Muscle of arm (tissue), 1 donor: ENCODE measurements at regions not wholly inside any gene's neighbourhood (a gene's known extent, or its start where the extent isn't known, plus 50 kb on each side); places are given as distances from the start of the nearest gene placed in this dataset.

ENCODE experiments used
- DNase-seq: peaks from one replicate; pipeline ENCODE4 v3.0.0-alpha.2; 2013

GRCh38 chr12:58988643-58989344 lies 68.5 kb upstream of the LRIG3 start:
- no peak for DNase-seq

- no peak for DNase-seq
These were observed 61.7 kb upstream of the LRIG3 start for GRCh38 chr12:58981961-58982360.

GRCh38 chr12:58980768-58981167 lies 60.5 kb upstream of the LRIG3 start:
- no peak for DNase-seq

GRCh38 chr12:58978717-58979116 lies 58.4 kb upstream of the LRIG3 start:
- DNase-seq = no peak

GRCh38 chr12:58977476-58977875 lies 57.2 kb upstream of the LRIG3 start:
- DNase-seq = no peak

GRCh38 chr12:58976146-58976545 lies 55.8 kb upstream of the LRIG3 start:
- no peak for DNase-seq
